Activated T-cell treated with anti-CD3 and anti-CD28 coated beads, Interleukin-2, amount 50 U/mL, for 1 hour (primary cell): ENCODE measurements at regions not wholly inside any gene's neighbourhood (a gene's known extent, or its start where the extent isn't known, plus 50 kb on each side); places are given as distances from the start of the nearest gene placed in this dataset.

Source experiments
- DNase-seq: peaks from one replicate; pipeline ENCODE4 v3.0.0-alpha.2; 2020

- no peak for DNase-seq
Observed at GRCh38 chr9:91073049-91073810, 271.6 kb downstream of the SYK start.

GRCh38 chr9:91073811-91074771, 272.5 kb downstream of the SYK start:
- DNase-seq: no peak

- DNase-seq: no peak
Observed at GRCh38 chr9:91074866-91075265, 273.2 kb downstream of the SYK start.

GRCh38 chr9:91075279-91075678, 273.7 kb downstream of the SYK start:
- DNase-seq: no peak

- DNase-seq: no peak
Observed at GRCh38 chr9:91077624-91078368, 276.2 kb downstream of the SYK start.

- DNase-seq: no peak
Observed at GRCh38 chr9:91078369-91078695, 276.7 kb downstream of the SYK start.

GRCh38 chr9:91082731-91083130, 279.0 kb downstream of the AUH start:
- DNase-seq: no peak

- DNase-seq: no peak
Observed at GRCh38 chr9:91084896-91085516, 276.7 kb downstream of the AUH start.

GRCh38 chr9:91085517-91086291, 276.0 kb downstream of the AUH start:
- no peak for DNase-seq

GRCh38 chr9:91086657-91087461, 274.9 kb downstream of the AUH start:
- DNase-seq: no peak

GRCh38 chr9:91087462-91087759, 274.3 kb downstream of the AUH start:
- DNase-seq: no peak

- DNase-seq: no peak
Observed at GRCh38 chr9:91089405-91090129, 272.2 kb downstream of the AUH start.

GRCh38 chr9:91090130-91090410, 271.6 kb downstream of the AUH start:
- no peak for DNase-seq

- no peak for DNase-seq
Observed at GRCh38 chr9:91092214-91092613, 269.5 kb downstream of the AUH start.

- no peak for DNase-seq
Observed at GRCh38 chr9:91094324-91095088, 267.2 kb downstream of the AUH start.

GRCh38 chr9:91098203-91098850, 263.4 kb downstream of the AUH start:
- no peak for DNase-seq

GRCh38 chr9:91099436-91099835, 262.3 kb downstream of the AUH start:
- no peak for DNase-seq

- no peak for DNase-seq
Observed at GRCh38 chr9:91100878-91101450, 260.8 kb downstream of the AUH start.

- peak; percentile 74 for DNase-seq
Observed at GRCh38 chr9:91101611-91102168, 260.0 kb downstream of the AUH start.
